Adrenal gland (tissue), 9 donors: ENCODE measurements at regions not wholly inside any gene's neighbourhood (a gene's known extent, or its start where the extent isn't known, plus 50 kb on each side); places are given as distances from the start of the nearest gene placed in this dataset.

Source experiments
- DNase-seq, 7 donors: peaks; one replicate each; pipeline ENCODE4 v3.0.0-alpha.2; 2019 to 2020
- H3K27ac ChIP-seq, 5 donors: fragments of 200-600 bp; sonication (generic) in 4 of 5; 1 replicate in 3 of 5; 2 replicates in 2 of 5; pipeline versions ENCODE4 v1.5.1 to v1.8.0; 2016 to 2020; ENCODE audit warnings: mild to moderate bottlenecking in 1 of 5
- H3K27me3 ChIP-seq: fragments of 200-600 bp; 2 replicates; pipeline ENCODE4 v1.8.0; 2021
- H3K36me3 ChIP-seq, 2 donors: fragments of 200-600 bp; replicated peaks in 1 of 2; 1 replicate in 1 of 2; 2 replicates in 1 of 2; pipeline versions ENCODE4 v1.5.1 to v1.8.0; 2018 to 2022
- H3K4me1 ChIP-seq, 2 donors: fragments of 200-600 bp; replicated peaks in 1 of 2; 1 replicate in 1 of 2; 2 replicates in 1 of 2; pipeline versions ENCODE4 v1.5.1 to v1.8.0; 2018 to 2021
- H3K4me3 ChIP-seq, 4 donors: fragments of 200-600 bp; sonication (generic) in 3 of 4; one replicate each; pipeline ENCODE4 v1.5.1; 2016 to 2018
- H3K9me3 ChIP-seq, 3 donors: fragments of 200-600 bp; sonication (generic) in 1 of 3; replicated peaks in 1 of 3; 1 replicate in 2 of 3; 2 replicates in 1 of 3; pipeline versions ENCODE4 v1.5.1 to v1.8.0; 2016 to 2021
- POLR2A ChIP-seq, 2 donors: fragments of 450-650 bp; IDR thresholded peaks; one replicate each; pipeline ENCODE4 v1.6.1; 2017; ENCODE audit warnings: antibody characterized with exemption in 2 of 2, mild to moderate bottlenecking in 2 of 2, moderate library complexity in 1 of 2
- WGBS, 4 donors: extraction: QIAGEN DNeasy Blood & Tissue Kit in 2 of 4; methylation state at CpG; one replicate each; pipeline versions ENCODE4 v1.1.5 to v1.1.7; 2013 to 2017; 5-methylcytosine and 5-hydroxymethylcytosine counted together
- intact Hi-C, 2 donors: fragments of 100-400 bp; cut with DNase I; formaldehyde crosslinking; loops; one replicate each; pipeline versions ENCODE4 v1.14.1 to v1.15.0; 2022 to 2023
- TF ChIP-seq, protein P1 (sequence below), 6 experiments: fragments of 450-650 bp in 4 of 6; fragments of 200-600 bp in 2 of 6; sonication (generic) in 1 of 6; IDR thresholded peaks; 1 replicate in 5 of 6; 2 replicates in 1 of 6; pipeline versions ENCODE4 v1.5.1 to v1.8.0; 2016 to 2021; ENCODE audit warnings: antibody characterized with exemption in 6 of 6, mild to moderate bottlenecking in 2 of 6, moderate library complexity in 1 of 6
- donor health status: healthy with polysubstance abuse.
- donor health status: Bipolar disorder and iron deficiency.
- donor health status: DM: yes; HTN: yes; CAD: no.
- donor health status: DM: no; HTN: no; CAD: no.
- donor health status: DM: no; HTN: no; CAD: no.

DNA sequence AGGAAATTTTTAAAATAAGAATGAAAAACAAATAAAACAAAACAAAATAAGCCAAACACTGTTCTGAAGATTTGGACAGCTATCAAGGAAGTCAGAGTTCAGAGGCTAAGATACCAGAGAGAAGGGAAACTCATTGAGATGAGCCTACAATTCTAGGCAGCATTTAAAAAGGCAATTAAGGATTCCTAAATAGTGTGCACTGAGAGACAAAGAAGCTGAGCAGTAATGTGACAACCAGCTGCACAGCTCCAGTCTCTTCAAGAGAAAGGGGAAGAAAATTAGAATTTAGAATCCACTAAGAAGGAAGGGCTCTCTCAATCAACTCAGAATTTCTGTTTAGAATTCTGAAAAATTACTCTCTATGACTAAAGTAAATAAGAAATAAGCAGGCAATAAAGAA, 246.7 kb upstream of the COX7C start:
- TF ChIP-seq, protein P1, sequence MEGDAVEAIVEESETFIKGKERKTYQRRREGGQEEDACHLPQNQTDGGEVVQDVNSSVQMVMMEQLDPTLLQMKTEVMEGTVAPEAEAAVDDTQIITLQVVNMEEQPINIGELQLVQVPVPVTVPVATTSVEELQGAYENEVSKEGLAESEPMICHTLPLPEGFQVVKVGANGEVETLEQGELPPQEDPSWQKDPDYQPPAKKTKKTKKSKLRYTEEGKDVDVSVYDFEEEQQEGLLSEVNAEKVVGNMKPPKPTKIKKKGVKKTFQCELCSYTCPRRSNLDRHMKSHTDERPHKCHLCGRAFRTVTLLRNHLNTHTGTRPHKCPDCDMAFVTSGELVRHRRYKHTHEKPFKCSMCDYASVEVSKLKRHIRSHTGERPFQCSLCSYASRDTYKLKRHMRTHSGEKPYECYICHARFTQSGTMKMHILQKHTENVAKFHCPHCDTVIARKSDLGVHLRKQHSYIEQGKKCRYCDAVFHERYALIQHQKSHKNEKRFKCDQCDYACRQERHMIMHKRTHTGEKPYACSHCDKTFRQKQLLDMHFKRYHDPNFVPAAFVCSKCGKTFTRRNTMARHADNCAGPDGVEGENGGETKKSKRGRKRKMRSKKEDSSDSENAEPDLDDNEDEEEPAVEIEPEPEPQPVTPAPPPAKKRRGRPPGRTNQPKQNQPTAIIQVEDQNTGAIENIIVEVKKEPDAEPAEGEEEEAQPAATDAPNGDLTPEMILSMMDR (IDR thresholded peaks at IDR 0.05) = no peak
- no peak for TF ChIP-seq POLR2A (IDR thresholded peaks at IDR 0.05)
- no peak overlapping the region for H3K4me3 ChIP-seq
- intact Hi-C loops = no loop called here
- H3K9me3 ChIP-seq = no peaks in the 10 kb centered on the region
- H3K36me3 ChIP-seq = no peaks in the 10 kb centered on the region
- H3K27me3 ChIP-seq = no peaks in the 10 kb centered on the region
- H3K4me1 ChIP-seq = no peaks in the 10 kb centered on the region
- no peak overlapping the region for H3K27ac ChIP-seq
- no peak for DNase-seq

DNA sequence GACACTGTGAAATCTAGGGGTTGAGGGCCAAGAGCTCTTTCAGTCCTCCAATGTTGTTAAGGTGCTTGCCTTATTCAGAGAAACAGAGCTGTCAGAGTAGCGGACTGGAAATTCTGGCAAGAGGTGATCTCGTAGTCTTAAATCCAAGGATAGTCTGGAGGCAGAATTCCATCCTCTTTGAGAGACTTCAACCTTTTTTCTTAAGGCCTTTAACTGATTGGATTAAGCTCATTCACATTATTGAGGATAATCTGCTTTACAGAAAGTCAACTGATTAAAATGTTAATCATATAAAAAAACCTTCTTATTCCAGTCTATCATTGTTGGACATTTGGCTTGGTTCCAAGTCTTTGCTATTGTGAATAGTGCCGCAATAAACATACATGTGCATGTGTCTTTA, 243.1 kb upstream of the COX7C start:
- no peaks in the 10 kb centered on the region for H3K36me3 ChIP-seq
- 85 to 95% (median 91%) methylated on average over 3 of the region's 3 CpGs for WGBS, 4 donors
- H3K4me1 ChIP-seq = no peaks in the 10 kb centered on the region
- no peaks in the 10 kb centered on the region for H3K9me3 ChIP-seq
- H3K4me3 ChIP-seq = no peak overlapping the region
- H3K27me3 ChIP-seq = no peaks in the 10 kb centered on the region
- TF ChIP-seq POLR2A (IDR thresholded peaks at IDR 0.05) = no peak
- TF ChIP-seq, protein P1 (IDR thresholded peaks at IDR 0.05) = no peak
- no peak for DNase-seq
- no peak overlapping the region for H3K27ac ChIP-seq
- intact Hi-C loops = no loop called here

DNA sequence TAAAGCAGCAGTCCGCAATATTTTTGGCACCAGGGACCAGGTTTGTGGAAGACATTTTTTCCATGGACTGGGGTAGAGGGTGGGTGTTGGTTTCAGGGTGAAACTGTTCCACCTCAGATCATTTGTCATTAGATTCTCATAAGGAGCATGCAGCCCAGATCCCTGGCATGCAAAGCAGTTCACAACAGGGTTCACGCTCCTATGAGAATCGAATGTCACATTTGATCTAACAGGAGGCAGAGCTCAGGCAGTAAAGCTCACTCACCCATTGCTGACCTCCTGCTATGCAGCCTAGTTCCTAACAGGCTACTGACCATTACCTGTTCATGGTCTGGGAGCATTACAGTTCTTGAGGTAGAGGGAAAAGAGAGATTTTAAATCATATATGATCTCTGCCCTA, 241.5 kb upstream of the COX7C start:
- intact Hi-C loops = no loop called here
- no peak for DNase-seq
- no peaks in the 10 kb centered on the region for H3K4me1 ChIP-seq
- no peaks in the 10 kb centered on the region for H3K36me3 ChIP-seq
- 81 to 94% (median 86%) methylated on average over 3 of the region's 3 CpGs for WGBS, 4 donors
- H3K9me3 ChIP-seq = no peaks in the 10 kb centered on the region
- H3K4me3 ChIP-seq = no peak overlapping the region
- H3K27me3 ChIP-seq = no peaks in the 10 kb centered on the region
- TF ChIP-seq, protein P1 (IDR thresholded peaks at IDR 0.05) = no peak
- TF ChIP-seq POLR2A (IDR thresholded peaks at IDR 0.05) = no peak
- H3K27ac ChIP-seq = no peak overlapping the region

DNA sequence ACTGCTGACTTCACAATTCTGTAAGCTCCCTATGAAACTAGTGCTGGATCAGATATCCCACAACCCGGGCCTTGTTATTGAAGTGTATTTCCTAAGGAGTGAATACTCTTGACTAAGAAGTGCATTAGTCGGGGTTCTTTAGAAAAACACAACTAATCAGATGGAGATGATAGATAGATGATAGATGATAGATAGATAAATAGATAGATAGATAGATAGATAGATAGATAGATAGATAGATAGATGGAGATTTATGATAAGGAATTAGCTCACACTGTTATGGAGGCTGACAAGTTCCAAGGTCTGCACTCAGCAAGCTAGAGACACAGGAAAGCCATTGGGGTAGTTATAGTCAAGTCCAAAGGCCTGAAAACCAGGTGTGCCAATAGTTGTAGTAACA, 214.6 kb upstream of the COX7C start:
- DNase-seq = no peak
- whole genome bisulfite sequencing, 4 donors = 68 to 84% (median 78%) methylated on average over 2 of the region's 2 CpGs
- no peaks in the 10 kb centered on the region for H3K36me3 ChIP-seq

More for the DNA sequence above, 214.6 kb upstream of the COX7C start:
- H3K4me1 ChIP-seq = no peaks in the 10 kb centered on the region
- H3K9me3 ChIP-seq = no peaks in the 10 kb centered on the region
- TF ChIP-seq, protein P1 (IDR thresholded peaks at IDR 0.05) = no peak
- TF ChIP-seq POLR2A (IDR thresholded peaks at IDR 0.05) = no peak
- no peaks in the 10 kb centered on the region for H3K27me3 ChIP-seq
- no peak overlapping the region for H3K27ac ChIP-seq
- no peak overlapping the region for H3K4me3 ChIP-seq
- intact Hi-C loops = no loop called here
